Endothelial cell of umbilical vein (primary cell): ENCODE measurements at regions not wholly inside any gene's neighbourhood (a gene's known extent, or its start where the extent isn't known, plus 50 kb on each side); places are given as distances from the start of the nearest gene placed in this dataset.

ENCODE experiments used
- EZH2 ChIP-seq: IDR thresholded peaks from 2 replicates; pipeline ENCODE4 v1.6.1; 2012; ENCODE audit warnings: borderline replicate concordance, low read depth, mild to moderate bottlenecking, moderate library complexity, low read length, inconsistent platforms; ENCODE audit not compliant: severe bottlenecking
- FOS ChIP-seq: IDR thresholded peaks from 2 replicates; pipeline ENCODE4 v1.6.1; 2011; ENCODE audit warnings: mild to moderate bottlenecking, low read length, moderate library complexity, borderline replicate concordance; ENCODE audit not compliant: insufficient read depth
- GATA2 ChIP-seq: IDR thresholded peaks from 2 replicates; pipeline ENCODE4 v1.7.0; 2011; ENCODE audit warnings: low read depth, mild to moderate bottlenecking, moderate library complexity, mixed read lengths, low read length; ENCODE audit not compliant: insufficient read length, insufficient read depth
- JUN ChIP-seq: IDR thresholded peaks from 2 replicates; pipeline ENCODE4 v1.6.1; 2011; ENCODE audit warnings: borderline replicate concordance, low read depth; ENCODE audit not compliant: insufficient read length, insufficient read depth
- MYC ChIP-seq: IDR thresholded peaks from one replicate; pipeline ENCODE4 v1.6.1; 2011; ENCODE audit warnings: mild to moderate bottlenecking, low read depth, low read length
- POLR2A ChIP-seq: IDR thresholded peaks from 2 replicates; pipeline ENCODE4 v1.6.1; 2012; ENCODE audit warnings: low read depth, mild to moderate bottlenecking, control low read depth, low read length
- POLR2AphosphoS5 ChIP-seq: IDR thresholded peaks from 2 replicates; pipeline ENCODE4 v1.6.1; 2012; ENCODE audit warnings: low read depth, mild to moderate bottlenecking, control low read depth, low read length, moderate library complexity; ENCODE audit not compliant: insufficient read depth
- TF ChIP-seq, protein P1 (sequence below): IDR thresholded peaks from 2 replicates; pipeline ENCODE4 v1.6.1; 2011; ENCODE audit not compliant: insufficient read depth, insufficient read length
- TF ChIP-seq, protein P2 (sequence below), 2 donors: IDR thresholded peaks; 1 replicate in 1 of 2; 2 replicates in 1 of 2; pipeline ENCODE4 v1.5.1; 2011; ENCODE audit warnings: low read length in 2 of 2, mild to moderate bottlenecking in 2 of 2, moderate library complexity in 2 of 2, control low read depth in 1 of 2, inconsistent platforms in 1 of 2, low read depth in 1 of 2; ENCODE audit not compliant: insufficient read depth in 1 of 2; ENCODE audit errors: extremely low read depth in 1 of 2

DNA sequence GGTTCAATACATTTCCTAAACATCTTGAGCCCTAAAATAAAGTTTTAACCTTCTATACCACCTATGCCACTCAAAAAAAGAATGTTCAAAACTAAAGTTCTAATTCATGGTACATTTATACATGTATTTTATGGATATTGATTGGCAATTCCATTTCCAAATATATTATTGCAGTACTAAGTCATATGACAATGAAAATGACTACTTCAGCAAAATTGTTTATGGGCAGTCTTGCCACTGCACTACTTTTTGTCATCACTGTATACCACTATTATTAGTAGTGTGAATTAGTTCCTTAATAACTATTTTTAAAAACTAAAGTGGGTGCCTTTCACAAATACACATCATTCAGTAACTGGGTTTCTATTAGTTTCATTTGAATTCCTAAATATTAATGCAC is 199.6 kb upstream of the CYLC2 start:
- TF ChIP-seq EZH2 (no peak), MYC (no peak), POLR2AphosphoS5 (no peak), POLR2A (no peak), GATA2 (no peak), FOS (no peak), JUN (no peak)
- TF ChIP-seq, protein P1, sequence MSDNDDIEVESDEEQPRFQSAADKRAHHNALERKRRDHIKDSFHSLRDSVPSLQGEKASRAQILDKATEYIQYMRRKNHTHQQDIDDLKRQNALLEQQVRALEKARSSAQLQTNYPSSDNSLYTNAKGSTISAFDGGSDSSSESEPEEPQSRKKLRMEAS = no peak
- TF ChIP-seq, protein P2, sequence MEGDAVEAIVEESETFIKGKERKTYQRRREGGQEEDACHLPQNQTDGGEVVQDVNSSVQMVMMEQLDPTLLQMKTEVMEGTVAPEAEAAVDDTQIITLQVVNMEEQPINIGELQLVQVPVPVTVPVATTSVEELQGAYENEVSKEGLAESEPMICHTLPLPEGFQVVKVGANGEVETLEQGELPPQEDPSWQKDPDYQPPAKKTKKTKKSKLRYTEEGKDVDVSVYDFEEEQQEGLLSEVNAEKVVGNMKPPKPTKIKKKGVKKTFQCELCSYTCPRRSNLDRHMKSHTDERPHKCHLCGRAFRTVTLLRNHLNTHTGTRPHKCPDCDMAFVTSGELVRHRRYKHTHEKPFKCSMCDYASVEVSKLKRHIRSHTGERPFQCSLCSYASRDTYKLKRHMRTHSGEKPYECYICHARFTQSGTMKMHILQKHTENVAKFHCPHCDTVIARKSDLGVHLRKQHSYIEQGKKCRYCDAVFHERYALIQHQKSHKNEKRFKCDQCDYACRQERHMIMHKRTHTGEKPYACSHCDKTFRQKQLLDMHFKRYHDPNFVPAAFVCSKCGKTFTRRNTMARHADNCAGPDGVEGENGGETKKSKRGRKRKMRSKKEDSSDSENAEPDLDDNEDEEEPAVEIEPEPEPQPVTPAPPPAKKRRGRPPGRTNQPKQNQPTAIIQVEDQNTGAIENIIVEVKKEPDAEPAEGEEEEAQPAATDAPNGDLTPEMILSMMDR (IDR thresholded peaks at IDR 0.05; ENCODE audit: extremely low read depth in 1 of 2, insufficient read depth in 1 of 2, low read depth in 1 of 2, low read length in 2 of 2) = no peak
